ENCODE measurements at regions not wholly inside any gene's neighbourhood (a gene's known extent, or its start where the extent isn't known, plus 50 kb on each side); places are given as distances from the start of the nearest gene placed in this dataset.
"Not testable (repeated sequence)": the region's sequence is repeated elsewhere in the genome, so short reads cannot be mapped to it uniquely, and the experiment has no call there.

DNA sequence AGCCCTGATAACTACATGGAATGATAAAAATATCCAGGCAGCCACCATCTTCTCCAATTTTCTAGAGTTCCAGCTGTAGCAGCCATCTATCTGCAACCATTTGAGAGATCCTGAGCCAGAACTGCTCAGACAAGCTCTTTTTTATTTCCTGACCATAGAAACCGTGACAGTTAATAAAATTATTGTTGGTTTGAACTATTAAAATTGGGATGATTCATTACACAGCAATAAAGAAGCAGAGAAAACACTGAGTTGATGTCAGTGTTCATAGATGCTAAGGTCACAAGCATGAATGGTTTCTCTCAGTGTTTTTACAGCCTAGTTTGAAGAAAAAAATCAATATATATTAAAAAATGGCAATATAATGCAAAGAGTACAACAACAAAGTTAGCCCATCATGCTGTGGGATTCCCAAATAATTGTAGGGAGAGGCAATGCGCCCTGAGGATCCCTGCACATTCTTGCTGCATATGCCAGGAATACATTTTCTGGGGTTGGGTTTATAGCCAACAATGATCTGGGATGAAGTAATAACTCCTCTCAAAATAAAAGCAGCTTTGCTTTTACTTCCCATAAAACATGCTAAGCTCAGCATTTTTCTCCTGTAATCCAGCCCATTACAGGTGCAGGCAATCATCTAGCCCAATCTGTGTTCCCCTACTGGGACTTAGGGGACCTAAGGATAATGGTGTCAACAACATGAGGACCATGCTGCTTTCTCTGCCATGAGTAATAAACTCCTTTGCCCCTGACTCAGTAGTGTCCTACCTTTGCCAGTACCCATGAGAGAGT lies 84.0 kb downstream of the PABPC4L start:
- H3K4me3 Mint-ChIP-seq (ENCODE audit: unreplicated experiment), result no peak overlapping the region
- intact Hi-C loops (cut with micrococcal nuclease), result no loop called here
- no peaks in the 10 kb centered on the region for H3K36me3 Mint-ChIP-seq (ENCODE audit: insufficient read depth, unreplicated experiment)
- peaks cover 12% of the 10 kb centered on the region for H3K27me3 Mint-ChIP-seq (ENCODE audit: insufficient read depth, unreplicated experiment)
- H3K27ac Mint-ChIP-seq (ENCODE audit: low read depth, unreplicated experiment), result no peak overlapping the region
- no TSS peak for BruUV-seq (replicated peaks)
- no peak for DNase-seq (ENCODE audit: unreplicated experiment)
- no peak for TF ChIP-seq CTCF (IDR thresholded peaks at IDR 0.05; ENCODE audit: unreplicated experiment)
- POLR2A ChIA-PET, result no interaction called here
- CTCF ChIA-PET, result no interaction called here
- no peaks in the 10 kb centered on the region for H3K4me1 Mint-ChIP-seq (ENCODE audit: insufficient read depth, unreplicated experiment)
- no peaks in the 10 kb centered on the region for H3K9me3 Mint-ChIP-seq (ENCODE audit: unreplicated experiment)

GRCh38 chr4:134089885-134090284 lies 111.7 kb downstream of the PABPC4L start:
- ChIA-PET CTCF (no interaction called here), POLR2A (no interaction called here)
- H3K36me3 Mint-ChIP-seq (ENCODE audit: insufficient read depth, unreplicated experiment), result no peaks in the 10 kb centered on the region
- no peak for TF ChIP-seq CTCF (IDR thresholded peaks at IDR 0.05; ENCODE audit: unreplicated experiment)
- H3K4me1 Mint-ChIP-seq (ENCODE audit: insufficient read depth, unreplicated experiment), result no peaks in the 10 kb centered on the region
- no peaks in the 10 kb centered on the region for H3K27me3 Mint-ChIP-seq (ENCODE audit: insufficient read depth, unreplicated experiment)
- intact Hi-C loops (cut with micrococcal nuclease), result no loop called here
- no peak overlapping the region for H3K27ac Mint-ChIP-seq (ENCODE audit: low read depth, unreplicated experiment)
- H3K4me3 Mint-ChIP-seq (ENCODE audit: unreplicated experiment), result no peak overlapping the region
- DNase-seq (ENCODE audit: unreplicated experiment), result no peak
- no peaks in the 10 kb centered on the region for H3K9me3 Mint-ChIP-seq (ENCODE audit: unreplicated experiment)
- BruUV-seq (replicated peaks), result no TSS peak

GRCh38 chr4:134085496-134085895 lies 116.1 kb downstream of the PABPC4L start:
- no peak for DNase-seq (ENCODE audit: unreplicated experiment)
- no peaks in the 10 kb centered on the region for H3K27me3 Mint-ChIP-seq (ENCODE audit: insufficient read depth, unreplicated experiment)
- ChIA-PET CTCF (no interaction called here), POLR2A (no interaction called here)
- H3K4me1 Mint-ChIP-seq (ENCODE audit: insufficient read depth, unreplicated experiment), result no peaks in the 10 kb centered on the region
- no peaks in the 10 kb centered on the region for H3K36me3 Mint-ChIP-seq (ENCODE audit: insufficient read depth, unreplicated experiment)
- intact Hi-C loops (cut with micrococcal nuclease), result no loop called here
- H3K4me3 Mint-ChIP-seq (ENCODE audit: unreplicated experiment), result no peak overlapping the region
- no TSS peak for BruUV-seq (replicated peaks)
- no peak for TF ChIP-seq CTCF (IDR thresholded peaks at IDR 0.05; ENCODE audit: unreplicated experiment)
- H3K27ac Mint-ChIP-seq (ENCODE audit: low read depth, unreplicated experiment), result no peak overlapping the region
- H3K9me3 Mint-ChIP-seq (ENCODE audit: unreplicated experiment), result no peaks in the 10 kb centered on the region

GRCh38 chr4:134079085-134079484 lies 122.5 kb downstream of the PABPC4L start:
- DNase-seq (ENCODE audit: unreplicated experiment); H3K9me3 Mint-ChIP-seq (ENCODE audit: unreplicated experiment); POLR2A ChIA-PET; BruUV-seq (replicated peaks); H3K36me3 Mint-ChIP-seq (ENCODE audit: insufficient read depth, unreplicated experiment); intact Hi-C loops (cut with micrococcal nuclease); H3K27me3 Mint-ChIP-seq (ENCODE audit: insufficient read depth, unreplicated experiment); H3K27ac Mint-ChIP-seq (ENCODE audit: low read depth, unreplicated experiment); H3K4me1 Mint-ChIP-seq (ENCODE audit: insufficient read depth, unreplicated experiment): not testable (repeated sequence)
- CTCF ChIA-PET, result interaction anchor here (0.6 kb wide), 1 partner anchor 571 kb away, joined by 3 read pairs; no protein-coding TSS in a partner anchor
- peak overlapping the region; percentile 61 for H3K4me3 Mint-ChIP-seq (ENCODE audit: unreplicated experiment)

Data from MCF 10A (cell line).